HG03442 (cell line): ENCODE measurements at regions not wholly inside any gene's neighbourhood (a gene's known extent, or its start where the extent isn't known, plus 50 kb on each side); places are given as distances from the start of the nearest gene placed in this dataset.
"Not testable (repeated sequence)": the region's sequence is repeated elsewhere in the genome, so short reads cannot be mapped to it uniquely, and the experiment has no call there.

Experiments
- ATAC-seq: cut with Tn5 transposase; IDR thresholded peaks from one replicate; pipeline ENCODE4 v1.9.1; 2021; ENCODE audit warnings: mild to moderate bottlenecking, moderate library complexity; ENCODE audit not compliant: unreplicated experiment

DNA sequence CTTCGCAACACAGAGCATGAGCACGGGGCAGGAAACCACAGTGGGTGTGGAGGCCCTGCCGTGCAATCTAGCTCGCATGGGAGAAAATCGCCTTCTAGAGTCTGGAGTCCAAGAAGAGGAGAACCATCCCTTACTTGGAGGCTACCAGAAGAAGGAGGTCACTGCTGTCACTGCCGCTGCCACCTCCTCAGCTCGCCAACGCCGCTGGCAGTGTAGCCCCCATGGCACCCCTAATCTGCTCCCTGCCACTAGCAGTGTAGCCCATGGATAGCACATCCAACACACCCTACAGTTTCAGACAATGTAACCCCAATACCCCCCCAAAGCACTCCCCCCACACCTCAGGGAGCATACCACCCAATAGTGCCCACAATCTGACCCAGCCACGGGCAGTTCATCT lies 438.0 kb upstream of the ZNF337 start:
- no peak for ATAC-seq

DNA sequence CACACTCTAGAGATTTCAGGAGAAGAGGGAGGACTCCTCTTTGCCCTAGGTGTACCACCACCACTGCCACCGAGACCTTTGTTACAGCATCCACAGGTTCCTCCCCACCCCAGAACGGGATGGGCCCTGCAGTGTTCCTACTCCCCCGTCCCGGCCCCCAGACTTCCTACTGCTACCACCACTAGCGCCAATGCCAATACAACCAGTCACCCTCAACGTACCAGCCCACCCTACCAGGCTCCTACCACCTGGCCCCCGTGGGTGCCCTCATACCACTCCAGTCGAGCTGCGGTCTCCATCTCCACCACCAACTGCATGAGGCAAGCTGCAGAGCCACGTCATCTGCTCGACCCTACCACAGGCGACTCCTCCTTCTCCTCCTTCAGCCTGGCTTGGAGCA lies 437.1 kb upstream of the ZNF337 start:
- not testable (repeated sequence) for ATAC-seq

DNA sequence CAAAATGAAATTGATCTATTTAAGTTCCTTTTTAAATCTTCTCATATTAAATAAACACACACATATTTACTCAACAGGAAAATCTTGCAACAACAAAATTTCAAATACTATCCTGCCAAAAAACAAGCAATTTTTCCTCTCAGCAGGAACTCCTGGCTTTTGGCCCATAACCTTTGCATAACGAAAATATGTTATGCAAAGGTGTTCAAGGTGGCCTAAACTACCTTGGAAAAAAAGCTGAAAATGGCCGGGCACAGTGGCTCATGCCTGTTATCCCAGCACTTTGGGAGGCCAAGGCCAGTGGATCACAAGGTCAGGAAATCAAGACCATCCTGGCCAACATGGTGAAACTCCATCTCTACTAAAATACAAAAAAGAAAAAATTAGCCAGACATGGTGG lies 424.3 kb upstream of the ZNF337 start:
- not testable (repeated sequence) for ATAC-seq

DNA sequence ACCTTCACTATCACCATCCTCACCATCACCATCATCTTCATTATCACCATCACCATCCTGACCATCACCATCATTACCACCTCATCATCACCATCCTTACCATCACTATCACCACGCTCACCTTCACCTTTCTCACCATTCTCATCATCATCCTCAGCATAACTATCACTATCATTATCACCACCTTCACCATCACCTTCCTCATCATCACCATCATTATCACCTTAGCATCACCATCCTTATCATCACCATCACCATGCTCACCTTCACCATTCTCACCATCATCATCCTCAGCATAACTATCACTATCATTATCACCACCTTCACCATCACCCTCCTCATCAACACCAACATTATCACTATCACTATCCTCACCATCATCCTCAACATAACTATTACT lies 397.8 kb upstream of the ZNF337 start:
- not testable (repeated sequence) for ATAC-seq

DNA sequence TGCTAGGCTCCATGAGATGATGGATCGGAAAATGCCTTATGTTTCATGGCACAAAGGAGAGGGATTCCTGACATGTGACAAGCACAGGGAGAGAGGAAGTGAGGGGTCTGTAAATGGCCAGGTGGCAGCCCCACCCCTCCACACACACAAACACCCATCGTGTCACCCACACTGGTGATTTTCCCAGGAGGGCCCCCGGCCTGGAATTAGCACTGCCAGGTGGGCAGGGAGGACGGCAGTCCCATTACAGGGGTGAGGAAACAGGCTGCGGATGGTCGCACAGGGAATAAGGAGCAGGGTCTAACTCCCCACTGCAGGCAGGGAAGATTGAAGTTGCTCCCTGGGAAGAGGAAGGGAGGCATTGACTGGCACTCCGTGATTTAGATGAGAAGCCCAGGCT lies 395.3 kb upstream of the ZNF337 start:
- ATAC-seq = not testable (repeated sequence)

DNA sequence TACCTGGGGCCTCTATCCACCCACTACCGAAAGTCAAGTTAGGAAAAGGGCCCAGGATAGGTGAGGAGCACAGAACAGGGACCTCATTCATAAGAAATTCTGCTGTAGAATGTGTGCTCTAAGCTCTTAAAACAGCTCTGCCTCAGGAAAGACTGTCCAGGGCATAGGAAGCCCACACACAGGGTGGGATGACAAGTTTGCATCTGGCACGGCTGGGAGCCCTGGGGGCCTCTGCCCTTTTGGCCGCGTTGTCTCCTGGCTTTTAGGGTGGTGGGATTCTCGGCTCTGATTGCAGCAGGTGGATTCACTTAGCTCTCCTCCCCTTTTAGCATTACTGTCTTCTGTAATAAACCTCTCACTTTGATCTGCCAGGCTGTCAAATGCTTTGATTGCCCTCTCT lies 389.5 kb upstream of the ZNF337 start:
- ATAC-seq = not testable (repeated sequence)

DNA sequence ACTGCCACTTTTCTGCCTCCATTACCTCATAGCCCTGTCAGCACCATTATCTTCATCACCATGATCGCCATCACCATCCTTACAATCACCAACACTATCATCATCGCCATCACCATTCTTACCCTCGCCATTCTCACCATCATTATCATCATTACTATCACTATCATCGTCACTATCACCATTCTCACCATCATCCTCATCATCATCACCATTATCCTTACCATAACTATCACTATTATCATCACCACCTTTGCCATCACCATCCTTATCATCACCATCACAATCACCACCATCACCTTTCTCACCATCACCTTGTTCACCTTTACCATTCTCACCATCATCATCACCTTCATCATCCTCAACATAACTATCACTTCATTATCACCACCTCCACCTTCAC lies 377.3 kb upstream of the ZNF337 start:
- ATAC-seq = not testable (repeated sequence)

DNA sequence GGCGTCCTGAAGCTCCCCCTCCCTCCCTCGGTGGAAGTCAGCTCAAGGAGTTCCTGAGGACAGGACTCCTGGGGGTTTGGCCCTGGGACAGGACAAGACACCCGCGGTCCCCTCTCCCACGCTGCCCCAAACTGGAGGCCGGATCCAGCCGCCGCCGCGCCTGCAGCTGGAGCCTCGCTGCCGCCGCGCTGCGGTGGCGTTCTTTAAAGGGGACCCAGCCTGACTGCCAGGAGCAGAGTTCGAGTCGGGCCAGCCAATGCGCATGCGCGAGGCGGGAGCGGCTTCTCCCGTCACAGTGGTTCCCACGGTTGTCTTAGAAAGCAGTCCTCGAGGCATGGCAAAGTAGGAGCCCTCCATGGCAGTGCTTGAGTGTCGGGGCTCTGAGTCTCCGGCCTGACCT lies 362.7 kb upstream of the ZNF337 start:
- not testable (repeated sequence) for ATAC-seq

DNA sequence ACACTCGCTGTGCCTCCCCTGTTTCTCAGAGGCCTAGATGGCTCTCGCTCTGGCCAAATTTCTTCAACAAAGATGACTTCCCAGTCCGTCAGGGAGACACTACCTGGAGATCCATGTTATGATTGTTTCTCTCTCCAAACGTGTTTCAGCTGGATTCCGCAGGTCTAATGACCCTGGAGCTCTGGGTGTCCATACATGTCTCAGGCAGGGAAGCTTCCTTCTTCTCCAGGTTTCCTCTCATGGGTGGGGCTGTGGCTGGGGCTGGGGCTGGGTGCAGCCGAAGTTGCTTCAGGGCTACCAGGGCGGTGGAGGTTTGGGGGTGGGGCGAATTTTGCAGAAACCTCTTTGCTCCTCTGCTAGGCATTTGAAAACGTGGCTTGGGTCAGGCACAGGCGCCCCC lies 361.8 kb upstream of the ZNF337 start:
- ATAC-seq = not testable (repeated sequence)

DNA sequence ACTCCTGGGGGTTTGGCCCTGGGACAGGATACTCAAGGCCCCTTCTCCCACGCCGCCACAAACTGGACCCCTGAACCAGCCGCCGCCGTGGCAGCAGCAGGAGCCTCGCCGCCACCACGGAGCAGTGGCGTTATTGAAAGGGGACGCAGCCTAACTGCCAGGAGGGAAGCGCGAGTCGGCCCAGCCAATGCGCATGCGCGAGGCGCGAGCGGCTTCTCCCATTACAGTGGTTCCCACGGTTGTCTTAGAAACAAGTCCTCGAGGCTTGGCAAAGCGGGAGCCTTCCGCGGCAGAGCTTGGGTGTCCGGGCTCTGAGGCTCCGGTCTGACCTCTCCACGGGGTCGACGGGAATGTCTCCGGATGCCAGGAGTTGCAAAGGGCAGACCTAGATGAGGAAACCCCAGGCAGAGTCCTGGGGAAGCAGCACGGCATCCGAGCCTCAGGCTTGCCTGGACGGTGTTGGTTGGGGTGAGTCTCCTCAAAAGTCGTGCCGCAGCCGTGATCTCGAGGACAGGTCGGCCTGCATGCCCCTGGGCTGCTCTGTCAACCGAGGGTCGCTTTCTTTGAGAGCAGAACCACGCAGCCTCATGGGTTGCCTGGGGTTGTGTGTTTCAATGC lies 360.6 kb upstream of the ZNF337 start:
- ATAC-seq = not testable (repeated sequence)

DNA sequence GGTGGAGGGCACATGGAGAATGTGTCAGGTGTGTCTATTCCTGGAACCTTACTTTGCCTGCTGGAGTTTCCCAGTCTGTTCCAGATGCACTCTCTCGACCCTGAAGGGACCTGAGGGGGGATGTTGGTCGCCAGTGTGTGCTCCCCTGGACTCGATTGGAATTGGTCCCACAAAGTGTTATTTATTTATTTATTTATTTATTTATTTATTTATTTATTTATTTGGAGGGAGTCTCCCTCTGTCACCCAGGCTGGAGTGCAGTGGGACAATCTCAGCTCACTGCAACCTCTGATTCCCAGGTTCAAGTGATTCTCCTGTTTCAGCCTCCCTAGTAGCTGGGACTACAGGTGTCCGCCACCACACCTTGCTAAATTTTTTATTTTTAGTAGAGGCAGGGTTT lies 329.1 kb upstream of the ZNF337 start:
- ATAC-seq = not testable (repeated sequence)

DNA sequence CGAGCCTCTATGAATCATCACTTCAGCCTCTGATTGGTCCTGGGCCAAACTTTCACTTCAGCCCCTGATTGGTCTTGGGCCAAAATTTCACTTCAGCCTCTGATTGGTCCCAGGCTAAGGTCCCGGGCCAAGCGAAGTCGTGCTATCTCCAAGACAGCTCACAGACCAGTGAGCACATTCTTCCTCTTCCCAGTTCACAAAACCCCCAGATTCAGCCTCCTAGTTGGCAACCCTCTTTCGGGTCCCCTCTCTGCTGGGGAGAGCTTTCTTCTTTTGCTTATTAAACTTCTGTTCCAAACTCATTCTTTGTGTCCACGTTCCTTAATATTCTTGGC lies 314.3 kb upstream of the ZNF337 start:
- ATAC-seq = not testable (repeated sequence)

DNA sequence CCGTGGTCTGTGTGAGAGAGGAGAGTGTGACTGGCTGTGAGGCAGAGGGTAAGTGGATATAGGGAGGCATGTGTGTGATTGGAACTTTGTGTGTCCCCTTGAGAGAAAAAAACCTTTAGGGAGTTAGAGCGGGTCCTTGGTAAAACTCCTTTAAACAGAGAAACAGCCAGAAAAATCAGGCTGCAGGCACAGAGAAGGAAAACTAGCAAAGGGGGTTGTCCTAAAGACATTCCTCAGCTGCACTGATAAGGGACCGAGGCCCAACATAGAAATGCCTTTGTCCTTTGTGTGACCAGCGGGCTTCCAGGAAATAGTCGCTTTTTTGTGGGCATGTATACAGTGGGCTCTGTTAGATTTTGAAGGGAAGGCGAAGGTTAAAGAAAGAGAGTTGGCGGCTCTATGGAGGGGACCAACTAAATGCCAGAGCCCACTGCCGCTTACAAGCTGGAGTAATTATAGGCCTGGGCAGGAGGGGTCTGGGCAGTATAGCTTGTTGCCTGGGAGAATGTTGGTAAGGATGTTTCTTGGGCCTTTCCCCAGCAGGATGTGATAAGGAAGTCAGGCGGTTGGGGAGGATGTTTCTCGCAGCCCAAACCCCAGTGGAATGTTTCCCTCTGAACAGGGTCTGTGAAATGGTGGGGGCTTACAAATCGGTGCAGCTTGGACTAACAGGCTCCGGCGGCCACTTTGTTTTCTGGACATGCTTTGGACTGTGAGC lies 313.7 kb upstream of the ZNF337 start:
- not testable (repeated sequence) for ATAC-seq

DNA sequence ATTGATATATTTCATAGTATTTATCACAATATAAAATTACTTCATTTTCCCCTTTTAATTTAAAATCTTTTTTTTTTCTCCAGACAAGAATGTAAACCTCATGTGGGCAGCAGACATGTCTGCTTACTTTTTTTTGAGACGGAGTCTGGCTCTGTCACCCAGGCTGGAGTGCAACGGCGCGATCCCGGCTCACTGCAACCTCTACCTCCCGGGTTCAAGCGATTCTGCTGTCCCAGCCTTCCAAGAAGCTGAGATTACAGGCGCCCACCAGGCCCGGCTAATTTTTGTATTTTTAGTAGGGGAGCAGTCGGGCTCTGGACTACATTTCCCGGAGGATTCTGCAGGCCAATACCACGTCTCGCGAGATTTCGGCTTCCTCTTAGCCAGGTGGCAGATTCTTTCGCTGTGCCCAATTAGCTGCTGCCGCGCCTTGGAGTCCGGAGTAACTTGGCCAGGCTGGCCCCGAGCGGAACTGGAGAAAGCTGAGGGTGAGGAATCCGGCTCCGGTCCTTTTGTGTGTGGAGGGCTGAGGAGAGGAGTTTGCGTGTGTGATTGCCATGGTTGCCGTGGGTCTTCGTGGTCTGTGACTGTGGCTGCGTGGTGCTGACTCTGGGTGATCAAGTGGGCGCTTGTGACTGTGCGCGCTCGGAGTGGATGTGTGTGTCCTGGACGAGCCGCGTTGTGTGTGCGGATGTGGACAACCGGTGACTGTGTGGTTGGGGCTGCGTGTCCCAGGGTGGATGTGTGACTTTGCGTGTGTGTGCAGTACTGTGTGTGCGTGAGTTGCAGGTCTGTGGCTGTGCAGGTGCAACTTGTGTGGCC lies 313.0 kb upstream of the ZNF337 start:
- ATAC-seq = not testable (repeated sequence)

DNA sequence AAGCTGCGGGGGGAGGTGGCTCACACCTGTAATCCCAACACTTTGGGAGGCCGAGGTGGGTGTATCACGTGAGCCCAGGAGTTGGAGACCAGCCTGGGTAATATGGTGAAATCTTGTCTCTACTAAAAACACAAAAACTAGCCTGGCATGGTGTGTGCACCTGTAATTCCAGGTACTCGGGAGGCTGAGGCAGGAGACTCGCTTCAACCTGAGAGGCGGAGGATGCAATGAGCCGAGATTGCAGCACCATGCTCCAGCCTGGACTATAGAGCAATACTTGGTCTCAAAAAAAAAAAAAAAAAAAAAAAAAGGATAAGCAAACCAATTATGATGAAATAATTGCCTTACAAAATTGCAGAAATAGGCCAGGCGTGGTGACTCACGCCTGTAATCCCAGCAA lies 311.4 kb upstream of the ZNF337 start:
- ATAC-seq = not testable (repeated sequence)

DNA sequence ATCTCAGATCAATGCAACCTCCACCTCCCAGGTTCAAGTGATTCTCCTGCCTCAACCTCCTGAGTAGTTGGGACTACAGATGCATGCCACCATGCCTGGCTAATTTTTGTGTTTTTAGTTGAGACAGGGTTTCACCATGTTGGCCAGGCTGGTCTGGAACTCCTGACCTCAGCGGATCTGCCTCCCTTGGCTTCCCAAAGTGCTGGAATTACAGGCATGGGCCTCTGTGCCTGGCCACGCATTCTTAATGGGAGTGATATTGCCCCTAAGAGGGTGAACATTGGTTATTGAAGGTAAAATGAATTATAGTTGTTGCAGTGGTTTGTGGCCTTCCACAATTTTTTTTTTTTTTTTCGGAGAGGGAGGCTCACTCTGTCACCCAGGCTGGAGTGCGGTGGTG lies 309.5 kb upstream of the ZNF337 start:
- ATAC-seq = not testable (repeated sequence)

DNA sequence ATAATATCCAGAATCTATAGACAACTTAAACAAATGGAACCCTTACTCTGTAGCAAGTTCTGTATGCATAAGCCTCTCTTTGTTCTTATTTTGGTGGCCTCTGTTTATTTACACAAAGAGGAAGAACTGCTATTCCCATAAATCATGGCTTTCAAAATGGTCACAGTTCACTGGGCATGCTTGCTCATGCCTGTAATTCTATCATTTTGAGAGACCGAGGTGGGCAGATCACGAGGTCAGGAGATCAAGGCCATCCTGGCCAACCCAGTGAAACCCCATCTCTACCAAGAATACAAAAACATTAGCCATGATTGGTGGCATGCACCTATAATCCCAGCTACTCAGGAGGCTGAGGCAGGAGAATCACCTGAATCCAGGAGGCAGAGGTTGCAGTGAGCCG lies 307.3 kb upstream of the ZNF337 start:
- not testable (repeated sequence) for ATAC-seq

DNA sequence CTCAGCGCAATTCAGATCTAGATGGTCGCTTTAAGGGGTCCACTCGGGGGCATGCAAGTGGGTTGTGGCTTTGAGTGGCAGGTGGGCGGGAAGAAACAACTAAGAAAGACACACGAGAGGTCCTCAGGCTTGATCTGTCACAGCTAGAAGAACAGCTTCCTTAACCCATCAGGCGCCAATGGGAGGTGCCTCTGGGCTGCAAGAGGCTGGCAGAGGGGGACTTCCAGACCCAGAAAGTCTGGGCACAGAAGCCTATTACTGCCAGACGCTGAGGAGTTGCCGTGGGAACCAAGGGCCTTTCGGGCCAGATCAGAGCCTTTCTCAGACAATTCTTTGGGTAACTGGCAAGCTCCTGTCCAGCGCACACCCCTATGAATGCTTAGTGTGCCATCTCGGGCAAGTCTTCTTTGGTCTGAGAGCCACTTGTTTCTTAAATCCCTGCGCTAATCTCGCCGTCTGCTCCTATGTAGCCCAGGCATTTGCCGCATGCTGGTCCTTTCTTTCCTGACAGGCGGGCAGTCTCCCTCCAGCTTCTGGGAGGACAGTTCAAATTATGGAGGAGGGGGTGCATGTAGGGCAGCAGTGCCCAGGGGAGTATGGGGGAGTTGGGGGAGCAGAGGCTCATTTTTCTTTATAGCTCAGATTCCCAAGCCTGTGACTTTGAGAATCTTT lies 300.9 kb upstream of the ZNF337 start:
- not testable (repeated sequence) for ATAC-seq

DNA sequence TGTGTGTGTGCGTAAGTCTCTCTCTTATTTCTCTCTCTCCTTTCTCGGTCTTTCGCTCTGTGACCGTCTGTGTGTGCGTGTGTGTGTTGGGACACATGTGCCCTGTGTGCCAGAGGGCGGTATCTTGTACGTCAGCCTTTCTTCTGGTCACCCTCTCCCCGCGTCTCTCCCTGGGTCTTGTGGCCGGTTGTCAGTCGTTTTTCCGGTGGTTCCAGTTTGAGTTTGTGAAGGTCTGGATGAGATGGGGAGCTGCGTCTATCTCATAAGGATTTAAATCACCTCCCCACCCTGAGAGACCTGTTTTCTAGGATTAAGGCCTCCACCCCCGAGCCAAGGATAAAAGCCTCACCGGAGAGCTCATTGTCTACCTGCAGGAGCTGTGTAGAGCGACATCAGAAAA lies 295.5 kb upstream of the ZNF337 start:
- ATAC-seq = no peak

DNA sequence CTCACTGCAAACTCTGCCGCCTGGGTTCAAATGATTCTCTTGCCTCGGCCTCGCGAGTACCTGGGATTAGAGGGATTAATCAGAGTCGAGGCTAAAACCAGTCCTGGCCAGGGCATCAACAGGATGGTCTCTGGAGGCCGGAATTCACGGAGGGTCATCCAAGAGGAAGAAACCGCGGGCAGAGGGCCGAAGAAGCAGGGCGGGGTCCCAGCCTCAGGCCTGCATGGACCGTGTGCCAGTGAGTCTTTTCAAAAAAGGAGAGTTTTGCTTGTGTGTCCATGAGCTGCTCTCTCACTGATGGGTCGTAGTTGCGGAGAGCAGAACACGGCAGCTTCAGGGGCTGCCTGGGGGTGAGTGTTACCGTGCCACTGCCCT lies 295.1 kb upstream of the ZNF337 start:
- no peak for ATAC-seq

DNA sequence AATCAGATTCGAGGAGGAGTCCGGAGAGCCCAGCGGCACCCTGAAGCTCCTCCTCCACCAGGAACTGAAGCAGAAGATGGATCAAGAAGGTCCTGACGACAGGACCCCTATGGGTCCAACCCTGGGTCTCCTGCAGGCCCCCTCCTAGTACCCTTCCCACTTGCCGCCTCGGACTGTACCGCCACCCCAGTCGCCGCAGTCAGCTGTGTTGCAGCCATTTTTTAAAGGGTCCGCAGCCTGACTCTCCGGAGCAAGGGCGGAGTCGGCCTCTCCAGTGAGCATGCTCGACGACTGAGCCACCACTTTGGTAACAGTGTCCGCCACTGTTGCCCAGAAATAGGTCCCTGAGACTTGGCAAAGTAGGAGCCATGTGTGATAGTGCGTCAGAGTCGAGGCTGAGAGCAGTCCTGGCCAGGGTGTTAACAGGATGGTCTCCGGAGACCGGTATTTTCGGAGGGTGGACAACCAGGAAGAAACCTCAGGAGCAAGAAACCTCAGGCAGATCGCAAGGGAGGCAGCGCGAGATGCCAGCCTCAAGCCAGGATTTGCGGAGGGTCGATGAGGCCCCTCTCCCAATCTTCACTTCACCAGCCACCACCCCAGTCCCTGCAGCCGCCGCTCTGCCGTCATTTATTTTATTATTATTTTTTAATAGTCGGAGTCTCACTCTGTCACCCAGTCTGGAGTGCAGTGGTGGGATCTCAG lies 294.6 kb upstream of the ZNF337 start:
- ATAC-seq = no peak
